Tibial nerve (tissue), 4 donors: ENCODE measurements at regions not wholly inside any gene's neighbourhood (a gene's known extent, or its start where the extent isn't known, plus 50 kb on each side); places are given as distances from the start of the nearest gene placed in this dataset.
A peak's percentile ranks its signal among the peaks of the same experiment; 100 is the strongest.

ENCODE experiments used
- DNase-seq, 2 donors: peaks; one replicate each; pipeline ENCODE4 v3.0.0-alpha.2; 2019; ENCODE audit warnings: low spot score in 2 of 2
- H3K27ac ChIP-seq, 4 donors: fragments of 200-600 bp; sonication (generic) in 3 of 4; one replicate each; pipeline ENCODE4 v1.5.1; 2017 to 2019; ENCODE audit warnings: mild to moderate bottlenecking in 1 of 4
- H3K27me3 ChIP-seq, 2 donors: fragments of 200-600 bp; sonication (generic) in 1 of 2; one replicate each; pipeline versions ENCODE4 v1.5.1 to v1.6.0; 2017 to 2019
- H3K36me3 ChIP-seq, 3 donors: fragments of 200-600 bp; sonication (generic); one replicate each; pipeline ENCODE4 v1.5.1; 2018 to 2019
- H3K4me1 ChIP-seq, 4 donors: fragments of 200-600 bp; sonication (generic) in 3 of 4; one replicate each; pipeline ENCODE4 v1.5.1; 2017 to 2019
- H3K4me3 ChIP-seq, 4 donors: fragments of 200-600 bp; sonication (generic) in 3 of 4; one replicate each; pipeline ENCODE4 v1.5.1; 2017 to 2019; ENCODE audit warnings: mild to moderate bottlenecking in 1 of 4, moderate library complexity in 1 of 4
- H3K9me3 ChIP-seq, 4 donors: fragments of 200-600 bp; sonication (generic) in 3 of 4; one replicate each; pipeline ENCODE4 v1.5.1; 2017 to 2019
- EP300 ChIP-seq, 2 donors: sonication (generic); formaldehyde crosslinking; IDR thresholded peaks; one replicate each; pipeline ENCODE4 v1.6.1; 2017; ENCODE audit warnings: antibody characterized with exemption in 2 of 2, mild to moderate bottlenecking in 1 of 2
- POLR2A ChIP-seq, 2 donors: fragments of 450-650 bp; IDR thresholded peaks; one replicate each; pipeline ENCODE4 v1.6.1; 2017; ENCODE audit warnings: antibody characterized with exemption in 2 of 2, mild to moderate bottlenecking in 2 of 2, moderate library complexity in 2 of 2
- WGBS, 2 donors: methylation state at CpG; one replicate each; pipeline ENCODE4 v1.1.5; 2018; 5-methylcytosine and 5-hydroxymethylcytosine counted together
- TF ChIP-seq, protein P1 (sequence below), 5 experiments: fragments of 200-600 bp in 3 of 5; fragments of 450-650 bp in 2 of 5; sonication (generic) in 3 of 5; IDR thresholded peaks; one replicate each; pipeline ENCODE4 v1.5.1; 2016 to 2019; ENCODE audit warnings: antibody characterized with exemption in 5 of 5, mild to moderate bottlenecking in 3 of 5, moderate library complexity in 2 of 5

DNA sequence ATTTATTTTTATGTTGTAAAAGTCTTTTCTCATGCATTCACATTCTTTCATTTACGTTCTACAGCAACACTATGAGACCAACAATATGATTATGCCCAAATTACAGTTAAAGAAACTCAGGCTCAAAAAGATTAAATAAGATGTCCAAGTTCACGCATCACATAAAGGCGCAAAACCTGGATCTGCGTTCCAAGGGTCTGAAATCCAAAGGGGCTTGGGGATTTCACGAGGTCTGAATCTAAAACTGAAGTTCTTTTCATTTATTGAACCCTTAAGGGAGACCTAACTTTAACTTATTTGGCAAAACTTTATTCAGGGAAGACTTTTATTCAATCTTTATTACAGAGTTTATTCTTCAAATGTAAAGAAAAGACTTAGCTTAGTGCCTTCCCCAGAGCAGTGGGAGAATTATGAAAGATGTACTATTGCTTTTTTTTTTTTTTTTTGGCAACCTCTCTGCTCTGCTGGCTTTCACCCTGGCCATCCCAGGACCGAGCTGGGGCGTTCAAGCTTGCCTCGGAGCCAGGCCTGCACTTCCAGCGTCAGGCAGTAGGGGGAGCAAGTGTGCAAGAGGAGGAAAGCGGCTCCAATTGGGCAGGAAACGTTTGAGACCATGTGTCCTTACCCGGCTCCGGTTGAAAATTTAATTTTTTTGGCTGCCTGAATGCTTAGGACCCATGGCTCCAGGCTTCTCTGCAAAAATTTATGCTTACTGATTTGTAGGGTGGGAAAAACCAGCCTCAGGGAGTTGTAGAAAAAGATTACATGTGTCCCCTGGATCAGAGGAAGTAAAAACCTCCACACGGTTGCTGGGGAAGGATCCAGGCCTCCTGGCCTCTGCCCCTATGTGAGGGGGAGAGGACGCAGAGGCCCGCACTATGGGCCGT lies 344.3 kb upstream of the KLF3 start:
- Histone ChIP-seq H3K4me3 (peak overlapping the region; percentile 24 to 48 (median 35)), H3K9me3 (no peaks in the 10 kb centered on the region), H3K27me3 (no peaks in the 10 kb centered on the region), H3K27ac (peak overlapping the region; percentile 83 to 94 (median 88)), H3K4me1 (peaks cover 0 to 40% (median 20%) of the 10 kb centered on the region in 4 donors), H3K36me3 (no peaks in the 10 kb centered on the region)
- 13 to 14% methylated on average over 17 of the region's 17 CpGs for WGBS, 2 donors
- peak; percentile 96 to 100 for DNase-seq
- TF ChIP-seq, protein P1, sequence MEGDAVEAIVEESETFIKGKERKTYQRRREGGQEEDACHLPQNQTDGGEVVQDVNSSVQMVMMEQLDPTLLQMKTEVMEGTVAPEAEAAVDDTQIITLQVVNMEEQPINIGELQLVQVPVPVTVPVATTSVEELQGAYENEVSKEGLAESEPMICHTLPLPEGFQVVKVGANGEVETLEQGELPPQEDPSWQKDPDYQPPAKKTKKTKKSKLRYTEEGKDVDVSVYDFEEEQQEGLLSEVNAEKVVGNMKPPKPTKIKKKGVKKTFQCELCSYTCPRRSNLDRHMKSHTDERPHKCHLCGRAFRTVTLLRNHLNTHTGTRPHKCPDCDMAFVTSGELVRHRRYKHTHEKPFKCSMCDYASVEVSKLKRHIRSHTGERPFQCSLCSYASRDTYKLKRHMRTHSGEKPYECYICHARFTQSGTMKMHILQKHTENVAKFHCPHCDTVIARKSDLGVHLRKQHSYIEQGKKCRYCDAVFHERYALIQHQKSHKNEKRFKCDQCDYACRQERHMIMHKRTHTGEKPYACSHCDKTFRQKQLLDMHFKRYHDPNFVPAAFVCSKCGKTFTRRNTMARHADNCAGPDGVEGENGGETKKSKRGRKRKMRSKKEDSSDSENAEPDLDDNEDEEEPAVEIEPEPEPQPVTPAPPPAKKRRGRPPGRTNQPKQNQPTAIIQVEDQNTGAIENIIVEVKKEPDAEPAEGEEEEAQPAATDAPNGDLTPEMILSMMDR (IDR thresholded peaks at IDR 0.05), result peak; percentile 90 to 100 (median 99)
- TF ChIP-seq EP300 (IDR thresholded peaks at IDR 0.05), result peak in 1 of 2 donors; percentile 79
- no peak for TF ChIP-seq POLR2A (IDR thresholded peaks at IDR 0.05)

DNA sequence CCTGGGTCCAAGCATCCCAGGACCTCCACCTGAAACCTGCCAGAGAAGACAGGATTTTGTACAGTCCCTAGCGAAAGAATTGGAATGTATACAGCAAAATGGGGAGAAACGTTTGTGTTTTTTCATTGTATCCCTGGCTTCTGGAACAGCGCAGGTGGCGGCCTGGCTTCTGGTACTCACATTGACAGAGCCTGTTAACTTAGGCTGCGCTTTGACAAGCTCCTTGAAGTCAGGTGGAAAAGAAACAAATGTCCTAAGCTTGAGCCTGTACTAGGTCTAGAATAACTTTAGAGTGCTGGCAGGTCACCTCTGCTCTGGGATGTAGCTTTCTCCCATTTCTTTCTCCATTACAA lies 343.7 kb upstream of the KLF3 start:
- Histone ChIP-seq H3K27ac (peak overlapping the region; percentile 53 to 94 (median 85)), H3K27me3 (no peaks in the 10 kb centered on the region), H3K4me1 (peaks cover 0 to 34% (median 18%) of the 10 kb centered on the region in 4 donors), H3K9me3 (no peaks in the 10 kb centered on the region), H3K4me3 (no peak overlapping the region), H3K36me3 (no peaks in the 10 kb centered on the region)
- DNase-seq, result no peak
- WGBS, 2 donors, result 79 to 85% methylated on average over 5 of the region's 5 CpGs
- TF ChIP-seq POLR2A (IDR thresholded peaks at IDR 0.05) (no peak), EP300 (IDR thresholded peaks at IDR 0.05) (no peak)
- TF ChIP-seq, protein P1 (IDR thresholded peaks at IDR 0.05), result no peak

DNA sequence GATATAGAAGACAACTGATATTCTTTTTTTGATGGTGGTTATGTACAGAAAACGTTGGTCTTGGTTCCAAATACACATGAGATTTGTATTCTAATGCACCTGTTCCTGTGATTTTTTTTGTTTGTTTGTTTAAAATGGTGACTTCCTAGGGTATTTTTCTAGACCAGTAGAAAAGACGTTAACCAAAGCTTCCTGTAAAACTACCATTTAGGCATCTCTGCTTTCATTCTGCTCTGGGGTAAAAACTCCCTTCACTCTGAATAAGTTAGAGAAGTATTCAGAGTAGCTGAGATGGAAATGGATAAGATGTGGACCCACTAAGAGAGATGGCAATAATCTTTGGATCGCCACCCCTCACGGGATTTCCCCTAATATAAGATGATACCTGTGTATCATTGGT lies 343.2 kb upstream of the KLF3 start:
- no peak for TF ChIP-seq EP300 (IDR thresholded peaks at IDR 0.05)
- TF ChIP-seq, protein P1 (IDR thresholded peaks at IDR 0.05), result no peak
- no peaks in the 10 kb centered on the region for H3K27me3 ChIP-seq
- H3K36me3 ChIP-seq, result no peaks in the 10 kb centered on the region
- WGBS, 2 donors, result 79 to 83% methylated on average over 4 of the region's 4 CpGs
- H3K9me3 ChIP-seq, result no peaks in the 10 kb centered on the region
- H3K27ac ChIP-seq, result no peak overlapping the region
- no peak for DNase-seq
- peaks cover 0 to 32% (median 18%) of the 10 kb centered on the region in 4 donors for H3K4me1 ChIP-seq
- H3K4me3 ChIP-seq, result no peak overlapping the region

DNA sequence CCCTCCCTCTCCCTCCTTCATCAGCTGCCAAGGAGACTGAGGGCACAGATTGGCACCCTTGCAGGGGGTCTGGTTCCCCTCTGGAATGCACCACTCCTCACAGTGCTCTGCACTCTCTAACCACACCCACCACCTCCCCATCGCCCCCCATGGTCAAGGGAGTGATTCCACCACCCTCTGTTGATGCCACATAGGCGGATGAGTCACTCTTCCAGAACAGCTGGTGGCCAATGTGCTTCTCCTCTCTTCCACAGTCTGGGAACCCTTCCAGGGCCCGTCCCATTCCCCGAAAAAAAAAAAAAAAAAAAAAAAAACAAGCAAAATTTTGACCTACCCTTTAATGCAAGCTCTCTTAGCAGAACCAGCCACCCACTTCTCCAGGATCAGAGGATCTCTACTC lies 341.3 kb upstream of the KLF3 start:
- TF ChIP-seq, protein P1 (IDR thresholded peaks at IDR 0.05), result no peak

DNA sequence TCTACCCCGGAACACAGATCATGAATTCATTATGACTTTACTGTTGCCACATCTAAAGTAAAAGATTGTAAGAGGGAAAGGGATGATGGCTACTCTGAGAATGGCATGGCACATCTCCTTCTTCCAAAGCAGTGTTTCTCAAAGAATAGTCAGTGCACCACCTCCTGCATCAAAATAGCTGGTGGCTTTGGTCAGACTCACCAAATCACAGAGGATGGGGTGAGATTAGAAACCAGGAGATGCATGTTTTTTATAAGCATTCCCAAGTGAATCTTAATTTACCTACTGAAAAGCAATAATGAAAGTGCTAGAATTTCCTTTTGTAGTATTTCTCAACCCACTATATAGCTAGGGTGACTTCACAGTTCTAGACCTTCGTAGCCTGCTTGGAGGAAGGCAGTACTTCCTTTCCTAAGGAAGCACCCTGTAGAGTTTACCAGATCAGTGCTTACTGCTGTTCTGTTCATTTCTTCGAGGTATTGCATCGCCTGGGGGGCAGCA lies 340.8 kb upstream of the KLF3 start:
- WGBS, 2 donors, result 75 to 78% methylated on average over 4 of the region's 4 CpGs
- no peaks in the 10 kb centered on the region for H3K27me3 ChIP-seq
- H3K4me3 ChIP-seq, result no peak overlapping the region
- H3K9me3 ChIP-seq, result no peaks in the 10 kb centered on the region
- H3K27ac ChIP-seq, result peak overlapping the region in 1 of 4 donors; percentile 30
- TF ChIP-seq, protein P1 (IDR thresholded peaks at IDR 0.05), result no peak
- TF ChIP-seq EP300 (IDR thresholded peaks at IDR 0.05) (no peak), POLR2A (IDR thresholded peaks at IDR 0.05) (no peak)
- H3K36me3 ChIP-seq, result no peaks in the 10 kb centered on the region
- H3K4me1 ChIP-seq, result peaks cover 0 to 30% (median 17%) of the 10 kb centered on the region in 4 donors
- DNase-seq, result no peak

More for the DNA sequence above, 341.3 kb upstream of the KLF3 start:
- no peak overlapping the region for H3K4me3 ChIP-seq
- H3K4me1 ChIP-seq, result peaks cover 0 to 32% (median 18%) of the 10 kb centered on the region in 4 donors
- H3K36me3 ChIP-seq, result no peaks in the 10 kb centered on the region
- WGBS, 2 donors, result 23 to 29% methylated on average over 3 to 4 of the region's 4 CpGs
- no peaks in the 10 kb centered on the region for H3K27me3 ChIP-seq
- no peak for DNase-seq
- H3K9me3 ChIP-seq, result no peaks in the 10 kb centered on the region
- H3K27ac ChIP-seq, result peak overlapping the region in 1 of 4 donors; percentile 30
